Thoracic aorta (tissue), 2 donors: ENCODE measurements at regions not wholly inside any gene's neighbourhood (a gene's known extent, or its start where the extent isn't known, plus 50 kb on each side); places are given as distances from the start of the nearest gene placed in this dataset.

ENCODE experiments used
- ATAC-seq: fragments of 150-250 bp; one replicate; pipeline ENCODE4 v1.8.0; 2017; ENCODE audit warnings: low read depth; ENCODE audit not compliant: insufficient number of reproducible peaks, low FRiP score
- DNase-seq: peaks from one replicate; pipeline ENCODE4 v3.0.0-alpha.2; 2020; ENCODE audit warnings: low spot score
- H3K27ac ChIP-seq, 2 donors: fragments of 200-600 bp; sonication (generic); 1 replicate in 1 of 2; 2 replicates in 1 of 2; pipeline ENCODE4 v1.5.1; 2016; ENCODE audit warnings: mild to moderate bottlenecking in 2 of 2, moderate library complexity in 2 of 2
- H3K27me3 ChIP-seq: fragments of 200-600 bp; sonication (generic); replicated peaks from 2 replicates; pipeline ENCODE4 v1.6.0; 2016; ENCODE audit warnings: mild to moderate bottlenecking; ENCODE audit not compliant: insufficient read depth
- H3K36me3 ChIP-seq: fragments of 200-600 bp; sonication (generic); one replicate; pipeline ENCODE4 v1.5.1; 2016
- H3K4me1 ChIP-seq, 2 donors: fragments of 200-600 bp; sonication (generic); 1 replicate in 1 of 2; 2 replicates in 1 of 2; pipeline versions ENCODE4 v1.5.1 to v1.6.0; 2016; ENCODE audit warnings: low read depth in 2 of 2, mild to moderate bottlenecking in 1 of 2; ENCODE audit not compliant: control insufficient read depth in 1 of 2
- H3K4me3 ChIP-seq: fragments of 200-600 bp; sonication (generic); 2 replicates; pipeline ENCODE4 v1.5.1; 2016; ENCODE audit warnings: mild to moderate bottlenecking
- H3K9me3 ChIP-seq: fragments of 200-600 bp; sonication (generic); 2 replicates; pipeline ENCODE4 v1.5.1; 2016
- TF ChIP-seq, protein P1 (sequence below): fragments of 200-600 bp; sonication (generic); IDR thresholded peaks from one replicate; pipeline ENCODE4 v1.5.1; 2019; ENCODE audit warnings: antibody characterized with exemption

DNA sequence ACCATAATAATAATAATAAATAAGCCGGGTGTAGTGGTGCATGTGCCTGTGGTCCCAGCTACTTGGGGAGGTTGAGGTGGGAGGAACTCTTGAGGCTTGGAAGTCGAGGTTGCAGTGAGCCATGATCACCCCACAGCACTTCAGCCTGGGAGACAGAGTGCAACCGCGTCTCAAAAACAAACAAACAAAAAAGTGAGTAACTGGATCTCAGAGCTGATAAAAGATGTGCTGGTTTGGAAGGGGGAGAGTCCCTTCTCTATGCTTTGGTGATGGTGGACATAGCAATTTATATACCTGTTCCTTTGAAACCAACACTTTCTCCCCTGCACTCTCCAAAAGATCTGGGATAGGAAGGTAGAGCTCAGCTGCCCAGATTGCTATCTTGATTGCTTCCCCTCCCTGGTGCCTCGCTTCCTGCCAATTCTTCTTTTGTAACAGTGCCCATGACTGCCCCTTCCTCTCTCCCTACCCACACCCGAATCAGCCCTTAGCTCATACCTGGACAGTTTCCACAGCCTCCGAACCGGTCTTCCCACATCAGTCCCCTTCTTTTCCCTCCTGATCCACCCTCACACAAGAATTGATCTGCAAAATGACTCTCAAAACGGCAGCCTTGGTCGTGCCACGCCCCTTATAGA is 55.1 kb upstream of the UBE2E1 start:
- Histone ChIP-seq H3K4me3 (no peak overlapping the region), H3K4me1 (peaks cover 4 to 12% of the 10 kb centered on the region in 2 donors), H3K36me3 (no peaks in the 10 kb centered on the region), H3K9me3 (no peaks in the 10 kb centered on the region), H3K27me3 (no peaks in the 10 kb centered on the region), H3K27ac (no peak overlapping the region)
- ATAC-seq: no peak
- DNase-seq: no peak
- TF ChIP-seq, protein P1, sequence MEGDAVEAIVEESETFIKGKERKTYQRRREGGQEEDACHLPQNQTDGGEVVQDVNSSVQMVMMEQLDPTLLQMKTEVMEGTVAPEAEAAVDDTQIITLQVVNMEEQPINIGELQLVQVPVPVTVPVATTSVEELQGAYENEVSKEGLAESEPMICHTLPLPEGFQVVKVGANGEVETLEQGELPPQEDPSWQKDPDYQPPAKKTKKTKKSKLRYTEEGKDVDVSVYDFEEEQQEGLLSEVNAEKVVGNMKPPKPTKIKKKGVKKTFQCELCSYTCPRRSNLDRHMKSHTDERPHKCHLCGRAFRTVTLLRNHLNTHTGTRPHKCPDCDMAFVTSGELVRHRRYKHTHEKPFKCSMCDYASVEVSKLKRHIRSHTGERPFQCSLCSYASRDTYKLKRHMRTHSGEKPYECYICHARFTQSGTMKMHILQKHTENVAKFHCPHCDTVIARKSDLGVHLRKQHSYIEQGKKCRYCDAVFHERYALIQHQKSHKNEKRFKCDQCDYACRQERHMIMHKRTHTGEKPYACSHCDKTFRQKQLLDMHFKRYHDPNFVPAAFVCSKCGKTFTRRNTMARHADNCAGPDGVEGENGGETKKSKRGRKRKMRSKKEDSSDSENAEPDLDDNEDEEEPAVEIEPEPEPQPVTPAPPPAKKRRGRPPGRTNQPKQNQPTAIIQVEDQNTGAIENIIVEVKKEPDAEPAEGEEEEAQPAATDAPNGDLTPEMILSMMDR: no peak

DNA sequence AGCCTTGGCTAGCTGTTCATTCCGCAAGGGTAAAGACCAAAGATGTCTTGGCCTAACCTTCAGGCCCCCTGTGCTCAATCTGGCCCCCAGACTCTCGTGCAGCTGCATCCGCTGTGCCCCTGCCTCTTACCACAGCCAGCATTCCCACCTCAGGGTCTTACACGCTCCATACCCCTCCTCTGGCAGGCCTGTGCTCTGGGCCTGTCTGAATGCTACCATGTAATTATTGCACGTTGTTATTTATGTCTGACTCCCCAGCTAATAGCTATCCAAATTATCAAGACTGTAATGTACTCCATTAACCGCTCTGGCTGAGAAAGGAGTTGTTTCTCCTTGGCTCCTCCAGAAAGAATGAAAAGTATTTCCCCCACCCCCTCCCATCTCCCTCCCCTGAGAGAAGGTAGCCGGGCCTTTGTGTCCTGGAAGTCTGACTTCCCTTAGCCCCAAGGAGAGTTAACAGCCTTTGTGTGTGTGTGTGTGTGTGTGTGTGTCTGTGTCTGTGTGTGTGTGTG is 54.5 kb upstream of the UBE2E1 start:
- no peak for ATAC-seq
- H3K9me3 ChIP-seq: no peaks in the 10 kb centered on the region
- H3K4me1 ChIP-seq: peaks cover 4 to 12% of the 10 kb centered on the region in 2 donors
- H3K27me3 ChIP-seq: no peaks in the 10 kb centered on the region
- TF ChIP-seq, protein P1: no peak
- no peak overlapping the region for H3K4me3 ChIP-seq
- DNase-seq: no peak
- no peak overlapping the region for H3K27ac ChIP-seq
- H3K36me3 ChIP-seq: no peaks in the 10 kb centered on the region

DNA sequence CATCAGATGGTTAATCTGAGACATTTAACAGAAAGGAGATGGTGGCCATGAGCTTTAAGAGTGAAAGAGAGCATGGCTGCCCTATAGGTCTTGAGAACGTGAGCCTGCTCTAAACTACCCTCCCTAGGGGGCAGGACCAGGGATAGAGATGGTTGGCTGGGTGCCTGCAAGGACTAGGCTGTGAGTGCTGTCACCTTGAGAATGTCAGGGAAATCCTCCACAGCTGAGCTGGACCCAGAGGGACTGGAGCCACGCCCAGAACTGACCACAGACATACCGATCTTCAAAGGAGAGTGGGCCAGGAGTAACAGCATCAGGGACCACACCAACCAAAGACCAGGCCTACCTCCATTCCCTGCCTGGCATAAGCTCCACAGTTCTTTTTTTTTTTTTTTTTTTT is 53.6 kb upstream of the UBE2E1 start:
- Histone ChIP-seq H3K27ac (no peak overlapping the region), H3K4me3 (no peak overlapping the region), H3K9me3 (no peaks in the 10 kb centered on the region), H3K36me3 (no peaks in the 10 kb centered on the region), H3K27me3 (no peaks in the 10 kb centered on the region), H3K4me1 (peaks cover 4 to 12% of the 10 kb centered on the region in 2 donors)
- TF ChIP-seq, protein P1: no peak
- DNase-seq (no peak), ATAC-seq (no peak)

DNA sequence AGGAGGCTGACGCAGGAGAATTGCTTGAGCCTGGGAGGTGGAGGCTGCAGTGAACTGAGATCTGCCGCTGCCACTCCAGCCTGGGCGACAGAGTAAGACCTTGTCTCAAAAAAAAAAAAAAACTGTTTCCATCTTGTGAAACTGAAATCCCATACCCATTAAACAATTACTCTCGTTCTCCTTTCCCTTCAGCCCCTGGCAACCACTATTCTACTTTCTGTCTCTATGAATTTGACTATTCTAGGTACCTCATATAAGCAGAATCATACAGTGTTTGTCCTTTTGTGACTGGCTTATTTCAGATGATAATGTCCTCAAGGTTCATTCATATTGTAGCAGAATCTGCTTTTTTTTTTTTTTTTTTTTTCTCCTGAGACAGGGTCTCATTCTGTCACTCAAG is 51.5 kb upstream of the UBE2E1 start:
- Histone ChIP-seq H3K4me3 (no peak overlapping the region), H3K27ac (no peak overlapping the region), H3K9me3 (no peaks in the 10 kb centered on the region), H3K4me1 (peaks cover 4 to 12% of the 10 kb centered on the region in 2 donors), H3K36me3 (no peaks in the 10 kb centered on the region), H3K27me3 (no peaks in the 10 kb centered on the region)
- DNase-seq (no peak), ATAC-seq (no peak)
- TF ChIP-seq, protein P1: no peak
